Sigmoid colon (tissue), 4 donors: ENCODE measurements at regions not wholly inside any gene's neighbourhood (a gene's known extent, or its start where the extent isn't known, plus 50 kb on each side); places are given as distances from the start of the nearest gene placed in this dataset.

Experiments
- POLR2A ChIP-seq, 2 donors: fragments of 450-650 bp; IDR thresholded peaks; one replicate each; pipeline ENCODE4 v1.6.1; 2016; ENCODE audit warnings: antibody characterized with exemption in 2 of 2, mild to moderate bottlenecking in 2 of 2, moderate library complexity in 2 of 2
- POLR2AphosphoS5 ChIP-seq, 4 donors: sonication (generic); formaldehyde crosslinking; IDR thresholded peaks; one replicate each; pipeline ENCODE4 v1.6.1; 2017; ENCODE audit warnings: antibody characterized with exemption in 4 of 4
- TF ChIP-seq, protein P1 (sequence below), 4 experiments: fragments of 450-650 bp in 3 of 4; fragments of 200-600 bp in 1 of 4; IDR thresholded peaks; one replicate each; pipeline ENCODE4 v1.5.1; 2016 to 2019; ENCODE audit warnings: antibody characterized with exemption in 4 of 4, mild to moderate bottlenecking in 3 of 4, moderate library complexity in 2 of 4

DNA sequence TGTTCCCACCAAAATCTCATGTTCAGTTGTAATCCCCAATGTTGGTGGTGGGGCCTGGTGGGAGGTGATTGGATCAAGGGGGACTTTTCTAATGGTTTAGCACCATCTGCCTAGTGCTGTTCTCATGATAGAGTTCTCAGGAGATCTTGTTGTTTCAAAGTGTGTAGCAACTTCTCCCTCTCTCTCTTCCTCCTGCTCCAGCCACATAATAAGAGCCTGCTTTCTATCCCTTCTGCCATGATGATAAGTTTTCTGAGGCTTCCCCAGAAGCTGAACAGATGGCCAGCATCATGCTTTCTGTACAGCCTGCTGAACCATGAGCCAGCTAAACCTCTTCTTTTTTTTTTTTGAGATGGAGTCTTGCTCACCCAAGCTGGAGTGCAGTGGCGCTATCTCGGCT, 910.6 kb downstream of the KCNMA1 start:
- TF ChIP-seq POLR2A (IDR thresholded peaks at IDR 0.05) = no peak
- TF ChIP-seq, protein P1, sequence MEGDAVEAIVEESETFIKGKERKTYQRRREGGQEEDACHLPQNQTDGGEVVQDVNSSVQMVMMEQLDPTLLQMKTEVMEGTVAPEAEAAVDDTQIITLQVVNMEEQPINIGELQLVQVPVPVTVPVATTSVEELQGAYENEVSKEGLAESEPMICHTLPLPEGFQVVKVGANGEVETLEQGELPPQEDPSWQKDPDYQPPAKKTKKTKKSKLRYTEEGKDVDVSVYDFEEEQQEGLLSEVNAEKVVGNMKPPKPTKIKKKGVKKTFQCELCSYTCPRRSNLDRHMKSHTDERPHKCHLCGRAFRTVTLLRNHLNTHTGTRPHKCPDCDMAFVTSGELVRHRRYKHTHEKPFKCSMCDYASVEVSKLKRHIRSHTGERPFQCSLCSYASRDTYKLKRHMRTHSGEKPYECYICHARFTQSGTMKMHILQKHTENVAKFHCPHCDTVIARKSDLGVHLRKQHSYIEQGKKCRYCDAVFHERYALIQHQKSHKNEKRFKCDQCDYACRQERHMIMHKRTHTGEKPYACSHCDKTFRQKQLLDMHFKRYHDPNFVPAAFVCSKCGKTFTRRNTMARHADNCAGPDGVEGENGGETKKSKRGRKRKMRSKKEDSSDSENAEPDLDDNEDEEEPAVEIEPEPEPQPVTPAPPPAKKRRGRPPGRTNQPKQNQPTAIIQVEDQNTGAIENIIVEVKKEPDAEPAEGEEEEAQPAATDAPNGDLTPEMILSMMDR (IDR thresholded peaks at IDR 0.05) = no peak
- TF ChIP-seq POLR2AphosphoS5 (IDR thresholded peaks at IDR 0.05) = no peak
